LoVo (cell line): ENCODE measurements at regions not wholly inside any gene's neighbourhood (a gene's known extent, or its start where the extent isn't known, plus 50 kb on each side); places are given as distances from the start of the nearest gene placed in this dataset.
"Not testable (repeated sequence)": the region's sequence is repeated elsewhere in the genome, so short reads cannot be mapped to it uniquely, and the experiment has no call there.

Source experiments
- DNase-seq: peaks from one replicate; pipeline ENCODE4 v3.0.0-alpha.2; 2016; ENCODE audit warnings: low spot score

DNA sequence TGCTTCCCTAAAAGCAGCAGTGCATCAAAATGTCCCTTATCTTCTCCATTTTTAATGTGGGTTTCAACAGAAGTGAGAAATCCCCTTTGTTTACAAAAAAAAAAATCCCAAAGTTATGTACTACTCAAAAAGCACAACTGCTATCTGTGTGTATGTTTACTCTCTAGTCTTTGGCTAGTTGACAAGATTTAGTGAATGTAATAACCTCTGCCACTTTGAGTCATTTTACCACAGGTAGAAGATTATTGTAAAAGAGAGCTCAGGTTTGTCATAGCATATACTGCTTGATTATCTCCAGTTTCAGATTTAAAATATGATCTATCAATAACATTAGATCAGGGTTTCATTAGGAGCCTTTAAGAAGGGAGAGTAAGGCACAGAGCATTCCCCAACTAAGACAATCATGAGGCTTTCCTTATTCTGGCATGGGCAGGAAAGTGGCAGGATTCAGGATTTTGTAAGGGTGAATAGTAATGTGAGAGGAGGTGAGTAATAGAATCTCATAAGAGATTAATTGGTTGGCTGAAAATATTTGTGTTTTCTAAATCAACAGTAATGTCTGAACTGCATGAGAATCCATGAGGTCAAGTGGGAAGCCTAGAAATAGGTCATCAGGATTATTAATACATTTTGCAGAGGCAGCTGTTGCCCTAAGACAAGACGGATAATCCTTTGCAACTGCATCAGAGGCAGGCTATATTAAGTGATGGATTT, 1780.3 kb upstream of the LRRTM1 start:
- no peak for DNase-seq

DNA sequence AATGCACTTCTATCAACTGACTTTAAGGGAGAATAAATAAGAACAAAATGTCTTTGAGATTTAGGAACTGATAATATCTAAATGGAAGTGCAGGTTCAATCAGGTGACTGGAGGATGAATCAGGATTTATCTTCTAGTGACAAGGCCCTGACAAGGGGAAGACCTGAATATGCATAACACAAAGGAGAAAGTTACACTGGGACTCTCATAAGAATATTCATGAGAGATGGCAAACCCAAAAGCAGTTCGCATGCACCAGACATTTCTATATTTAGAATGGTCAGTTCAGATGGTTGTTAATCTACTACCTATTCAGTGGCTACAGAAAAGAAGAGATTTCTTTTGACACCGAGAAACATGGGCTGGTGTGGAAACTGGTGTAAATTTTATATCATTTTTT, 1771.3 kb upstream of the LRRTM1 start:
- DNase-seq: no peak

DNA sequence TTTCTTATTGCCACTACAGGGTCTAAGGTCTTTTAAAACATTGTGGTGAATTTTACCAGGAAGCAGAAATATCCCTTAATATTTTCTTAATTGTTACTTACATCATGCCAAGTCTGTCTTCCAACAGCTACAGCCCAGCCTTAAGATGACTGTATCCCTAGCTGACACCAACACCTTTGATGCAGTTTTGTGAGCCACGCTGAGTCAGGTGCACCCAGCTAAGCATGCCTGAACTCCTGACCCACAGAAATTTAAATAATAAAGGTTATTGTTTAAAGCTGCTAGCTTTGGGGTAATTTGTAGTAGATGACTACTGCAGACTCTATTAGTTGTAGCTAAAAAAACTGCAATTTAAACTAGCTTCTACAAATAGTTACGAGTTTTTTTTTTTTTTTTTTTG, 1757.9 kb upstream of the LRRTM1 start:
- no peak for DNase-seq

DNA sequence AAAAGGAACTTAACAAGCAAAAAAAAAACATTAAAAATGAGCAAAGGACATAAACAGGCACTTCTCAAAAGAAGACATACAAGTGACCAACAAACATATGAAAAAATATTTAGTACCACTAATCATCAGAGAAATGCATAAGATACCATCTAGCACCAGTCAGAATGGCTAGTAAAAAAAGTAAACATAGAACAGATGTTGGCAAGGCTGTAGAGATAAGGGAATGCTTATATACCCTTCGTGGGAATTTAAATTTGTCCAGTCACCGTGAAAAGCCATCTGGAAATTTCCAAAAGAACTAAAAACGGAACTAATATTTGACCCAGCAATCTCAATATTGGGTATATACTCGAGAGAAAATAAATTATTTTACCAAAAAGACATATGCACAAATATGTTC, 1751.3 kb upstream of the LRRTM1 start:
- no peak for DNase-seq

DNA sequence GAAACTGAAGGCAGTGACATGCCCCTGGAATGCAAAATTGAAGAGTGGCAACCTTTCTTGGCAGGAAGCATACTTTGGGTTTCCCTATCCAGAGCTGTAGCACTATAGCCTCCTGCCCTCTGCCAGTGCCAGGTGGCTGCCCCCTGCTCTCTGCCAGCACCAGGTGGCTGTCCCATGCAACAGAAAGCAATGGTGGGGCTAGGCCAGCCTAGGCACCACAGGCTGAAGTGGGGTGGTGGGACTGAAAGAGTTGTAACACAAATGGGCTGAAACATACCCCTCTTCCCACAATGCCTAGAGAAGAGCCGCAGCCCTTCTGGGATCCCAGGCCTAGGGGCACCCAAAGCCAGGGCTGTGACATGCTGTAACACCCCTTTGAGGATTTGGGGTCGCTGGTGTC, 1739.3 kb upstream of the LRRTM1 start:
- DNase-seq: no peak

DNA sequence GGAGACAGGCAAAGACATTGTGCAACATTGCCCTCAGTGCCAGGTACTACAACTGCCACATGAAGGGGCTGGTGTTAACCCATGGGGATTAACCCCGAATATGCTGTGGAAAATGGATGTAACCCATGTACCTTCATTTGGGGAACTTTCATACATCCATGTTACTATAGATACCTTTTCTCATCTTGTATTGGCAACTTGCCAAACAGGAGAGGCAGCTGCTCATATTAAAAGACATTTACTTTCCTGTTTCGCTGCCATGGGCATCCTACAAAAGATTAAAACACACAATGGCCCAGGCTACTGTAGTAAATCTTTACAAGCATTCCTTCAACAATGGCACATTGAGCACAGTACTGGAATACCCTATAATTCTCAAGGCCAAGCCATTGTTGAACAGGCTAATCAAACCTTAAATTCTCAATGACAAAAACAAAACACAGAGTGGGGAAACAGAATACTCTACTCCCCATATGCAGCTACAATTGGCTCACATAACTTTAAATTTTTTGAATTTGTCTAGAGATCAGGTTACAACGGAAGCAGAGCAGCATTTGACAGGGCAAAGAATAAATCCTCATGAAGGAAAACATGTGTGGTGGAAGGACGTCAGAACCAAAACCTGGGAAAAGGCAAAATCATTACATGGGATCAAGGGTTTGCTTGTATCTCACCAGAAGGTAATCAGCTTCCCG, 1723.5 kb upstream of the LRRTM1 start:
- no peak for DNase-seq

DNA sequence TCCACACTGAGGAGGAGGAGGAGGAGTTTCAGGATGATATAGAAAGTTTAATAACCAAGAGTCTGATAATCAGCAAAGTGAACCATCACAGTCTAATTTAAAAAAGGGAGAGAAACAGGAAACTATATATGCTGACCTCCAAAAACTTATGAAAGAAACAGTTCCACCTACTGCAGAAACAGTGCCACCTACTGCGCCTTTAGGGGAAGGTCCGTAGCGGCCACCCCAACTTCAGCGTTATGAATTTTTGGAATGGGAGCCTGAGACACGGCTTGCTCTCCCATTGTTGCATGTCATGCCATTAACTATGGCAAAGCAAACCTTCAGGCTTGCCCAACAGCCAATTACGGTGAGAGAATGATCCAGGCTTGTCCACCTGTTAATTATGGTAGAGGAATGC, 1719.2 kb upstream of the LRRTM1 start:
- DNase-seq: no peak

DNA sequence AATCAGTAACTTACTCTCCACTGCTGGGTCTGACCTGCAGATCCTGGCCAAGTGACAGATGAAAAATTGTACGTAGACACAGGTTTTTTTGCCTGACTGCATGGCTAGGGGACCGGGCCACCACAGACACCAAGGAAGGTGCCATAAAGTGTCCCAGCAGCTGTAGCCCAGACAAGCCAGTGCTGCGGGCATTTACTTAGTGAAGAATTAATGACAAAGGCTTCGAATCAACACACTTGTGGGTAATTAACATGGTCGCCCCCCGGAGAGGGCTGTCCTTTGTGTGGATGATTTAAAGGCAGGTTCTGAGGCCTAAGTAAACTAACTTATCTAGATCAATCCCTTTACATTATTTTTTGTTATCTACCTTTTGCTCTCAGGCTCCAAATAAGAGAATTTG, 1709.1 kb upstream of the LRRTM1 start:
- DNase-seq: no peak

DNA sequence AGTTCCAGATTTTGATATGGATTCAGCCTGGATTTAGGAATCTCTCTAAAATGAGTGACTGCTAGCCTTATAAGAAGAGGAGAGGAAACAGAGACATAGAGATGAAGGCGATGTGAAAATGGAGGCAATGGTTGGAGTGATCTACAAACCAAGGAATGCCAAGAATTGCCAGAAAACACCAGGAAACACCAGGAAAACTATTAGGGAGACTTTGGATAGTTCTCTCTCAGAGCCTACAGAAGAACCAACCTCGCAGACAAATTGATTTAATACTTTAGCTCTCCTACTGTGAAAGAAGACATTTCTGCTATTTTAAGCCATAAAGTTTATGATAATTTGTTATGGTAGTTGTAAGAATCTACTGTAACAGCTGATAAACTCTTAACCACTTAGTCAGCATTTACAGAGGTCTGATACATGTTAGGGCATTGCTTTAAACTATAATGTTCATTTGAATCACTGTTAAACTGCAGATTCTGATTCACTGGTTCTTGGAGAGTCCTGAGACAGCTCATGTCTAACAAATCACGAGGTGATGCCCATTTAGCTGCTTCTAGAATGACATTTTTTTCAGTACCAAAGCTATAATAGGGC, 1702.6 kb upstream of the LRRTM1 start:
- DNase-seq: no peak

DNA sequence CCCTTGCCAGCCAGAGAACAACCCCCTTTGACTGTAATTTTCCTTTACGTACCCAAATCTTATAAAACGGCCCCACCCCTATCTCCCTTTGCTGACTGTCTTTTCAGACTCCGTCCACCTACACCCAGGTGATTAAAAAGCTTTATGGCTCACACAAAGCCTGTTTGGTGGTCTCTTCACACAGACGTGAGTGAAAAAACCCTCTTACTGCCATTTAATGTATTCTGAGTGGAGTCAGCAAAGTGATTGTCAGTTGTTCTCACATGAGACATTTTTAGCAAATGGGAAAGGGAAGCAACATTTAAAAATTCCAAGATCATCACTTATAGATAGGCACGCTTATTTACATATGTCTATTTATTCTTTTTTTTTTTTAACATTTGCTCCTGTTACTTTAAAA, 1701.3 kb upstream of the LRRTM1 start:
- not testable (repeated sequence) for DNase-seq

DNA sequence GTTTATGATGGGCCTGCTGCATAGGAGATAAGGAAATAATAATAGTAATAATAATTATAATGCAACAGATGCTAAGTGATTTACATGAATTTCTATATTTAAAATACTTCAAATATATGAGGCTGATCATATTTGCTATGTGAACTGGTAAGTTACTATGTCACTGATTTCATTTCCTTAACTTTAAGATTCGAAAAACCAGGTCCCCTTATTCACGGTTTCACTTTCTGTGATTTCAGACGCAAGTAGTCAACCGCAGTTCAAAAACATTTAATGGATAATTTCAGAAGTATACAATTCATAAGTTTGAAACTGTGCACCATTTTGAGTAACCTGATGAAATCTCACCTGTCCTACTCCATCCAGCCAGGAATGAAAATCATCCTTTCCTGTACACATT, 1697.1 kb upstream of the LRRTM1 start:
- DNase-seq: no peak

DNA sequence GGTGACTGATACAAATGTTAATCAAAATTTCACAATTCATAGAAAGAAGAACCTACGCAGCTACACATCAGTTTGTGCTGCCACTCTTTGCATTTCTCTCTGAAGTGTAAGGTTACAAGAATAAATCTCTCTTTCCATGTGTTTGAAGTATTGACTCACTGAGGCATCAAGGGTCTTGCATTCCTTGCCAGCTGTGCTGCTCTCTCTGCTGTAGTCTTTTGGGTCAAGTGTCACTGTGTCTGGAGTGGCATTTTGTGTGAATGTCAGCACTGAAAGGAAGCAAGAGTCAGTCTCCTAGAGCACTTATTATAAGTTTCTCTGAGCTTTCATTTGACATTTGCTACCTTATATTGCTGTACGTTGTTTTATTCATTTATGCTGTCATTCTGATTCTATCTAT, 1696.1 kb upstream of the LRRTM1 start:
- no peak for DNase-seq

DNA sequence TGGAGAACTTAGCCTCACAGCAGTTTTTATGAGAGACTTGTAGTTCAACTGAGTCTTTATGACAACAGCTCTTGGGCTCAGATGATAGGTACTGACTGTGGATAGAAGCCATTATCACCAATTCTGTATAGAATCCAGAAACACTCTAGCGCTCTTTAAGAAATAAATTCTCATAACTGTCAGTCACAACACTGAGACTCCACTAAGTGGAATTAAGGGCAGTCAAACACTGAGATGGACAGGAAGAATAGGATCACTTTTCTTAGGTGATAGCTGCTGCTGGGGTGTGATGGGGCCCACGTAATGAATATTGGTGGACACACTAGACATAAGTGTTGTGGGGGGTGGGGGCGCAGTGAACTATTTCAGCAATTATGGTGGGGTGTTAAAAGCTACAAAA, 1691.8 kb upstream of the LRRTM1 start:
- no peak for DNase-seq

DNA sequence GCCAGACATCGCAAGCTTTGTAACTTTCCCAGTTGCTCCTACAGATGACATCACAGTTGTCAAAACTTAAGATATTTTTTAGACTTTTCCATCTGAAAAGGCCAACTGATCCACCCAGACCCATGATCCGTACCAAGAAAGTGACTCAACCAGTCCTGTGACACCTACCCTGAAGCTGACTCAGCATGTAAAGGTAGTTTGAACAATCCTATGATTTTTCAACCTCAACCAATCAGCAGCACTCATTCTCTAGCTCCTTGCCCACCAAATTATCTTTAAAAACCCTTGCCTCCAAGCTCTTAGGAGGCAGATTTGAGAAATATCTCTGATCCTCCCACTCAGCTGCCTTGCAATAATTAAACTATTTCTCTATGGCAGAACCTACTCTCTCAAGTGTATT, 1686.7 kb upstream of the LRRTM1 start:
- no peak for DNase-seq

DNA sequence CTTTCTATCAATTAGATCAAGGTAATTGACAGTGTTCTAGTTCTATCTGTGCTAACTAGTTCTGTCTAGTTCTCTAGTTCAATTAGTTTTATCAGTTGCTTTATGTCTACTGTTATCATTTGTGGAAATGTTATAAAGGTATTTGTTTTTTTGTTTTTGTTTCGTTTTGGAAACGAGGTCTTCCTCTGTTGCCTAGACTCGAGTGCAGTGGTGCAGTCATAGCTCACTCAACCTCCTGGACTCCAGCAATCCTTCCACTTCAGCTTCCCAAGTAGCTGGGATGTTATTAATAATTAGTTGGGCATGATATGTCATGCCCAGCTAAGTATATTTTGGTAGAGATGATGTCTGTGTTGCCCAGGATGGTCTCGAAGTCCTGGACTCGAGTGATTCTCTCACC, 1682.8 kb upstream of the LRRTM1 start:
- no peak for DNase-seq

DNA sequence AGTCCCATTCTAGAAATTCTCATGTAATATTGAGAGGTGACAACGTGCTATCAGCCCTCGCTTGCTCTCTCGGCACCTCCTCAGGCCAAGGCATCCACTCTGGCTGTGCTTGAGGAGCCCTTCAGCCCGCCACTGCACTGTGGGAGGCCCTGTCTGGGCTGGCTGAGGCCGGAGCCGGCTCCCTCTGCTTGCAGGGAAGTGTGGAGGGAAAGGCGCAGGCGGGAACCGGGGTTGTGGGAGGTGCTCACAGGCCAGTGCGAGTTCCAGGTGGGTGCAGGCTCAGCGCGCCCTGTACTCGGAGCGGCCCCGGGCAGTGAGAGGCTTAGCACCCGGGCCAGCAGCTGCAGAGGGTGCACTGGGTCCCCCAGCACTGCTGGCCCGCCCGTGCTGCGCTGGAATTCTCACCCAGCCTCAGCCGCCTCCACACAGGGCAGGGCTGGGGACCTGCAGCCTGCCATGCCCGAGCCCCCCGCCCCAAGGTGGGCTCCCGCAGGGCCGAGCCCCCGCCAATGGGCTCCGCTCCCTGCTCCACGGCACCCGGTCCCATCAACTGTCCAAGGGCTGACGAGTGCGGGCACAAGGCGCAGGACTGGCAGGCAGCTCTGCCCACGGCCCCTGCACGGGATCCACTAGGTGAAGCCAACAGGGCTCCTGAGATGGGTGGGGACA, 1680.6 kb upstream of the LRRTM1 start:
- no peak for DNase-seq

DNA sequence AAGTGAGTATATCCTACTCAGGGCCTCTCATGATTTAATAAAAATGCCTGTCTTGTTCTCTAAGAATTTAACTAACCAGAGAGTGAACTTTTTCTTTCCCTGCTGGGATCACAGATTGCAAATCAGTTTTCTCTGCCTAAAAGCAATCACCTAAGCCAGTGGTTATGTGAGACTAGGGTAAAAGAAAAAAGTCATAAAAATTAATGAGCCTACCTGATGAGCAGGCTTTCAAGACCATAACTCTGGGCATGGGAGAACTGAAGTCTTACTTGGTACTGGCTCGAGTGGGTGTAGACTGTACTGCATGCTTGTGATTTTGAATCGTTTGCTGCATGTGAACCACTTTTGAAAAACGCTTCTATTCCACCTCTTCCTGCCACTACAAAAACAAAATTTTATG, 1677.0 kb upstream of the LRRTM1 start:
- DNase-seq: no peak

DNA sequence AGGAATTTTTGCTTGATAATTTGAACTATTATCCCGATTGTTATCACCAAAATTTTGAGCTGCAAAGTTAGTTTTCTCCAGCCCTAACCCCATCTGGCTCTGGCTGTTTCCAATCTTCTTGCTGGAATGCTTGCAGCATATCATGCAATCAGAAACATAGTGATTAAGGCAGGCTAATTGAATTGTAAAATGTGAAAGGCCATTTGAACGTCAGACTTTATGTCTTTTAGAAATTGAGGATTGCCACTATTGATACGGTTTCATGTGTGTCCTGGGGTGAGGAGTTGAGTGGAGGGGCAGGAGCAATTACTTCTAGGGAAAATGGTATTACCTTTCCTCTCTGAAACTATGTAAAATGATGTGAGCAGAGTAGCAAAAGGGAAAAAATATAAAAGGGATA, 1674.5 kb upstream of the LRRTM1 start:
- DNase-seq: no peak

DNA sequence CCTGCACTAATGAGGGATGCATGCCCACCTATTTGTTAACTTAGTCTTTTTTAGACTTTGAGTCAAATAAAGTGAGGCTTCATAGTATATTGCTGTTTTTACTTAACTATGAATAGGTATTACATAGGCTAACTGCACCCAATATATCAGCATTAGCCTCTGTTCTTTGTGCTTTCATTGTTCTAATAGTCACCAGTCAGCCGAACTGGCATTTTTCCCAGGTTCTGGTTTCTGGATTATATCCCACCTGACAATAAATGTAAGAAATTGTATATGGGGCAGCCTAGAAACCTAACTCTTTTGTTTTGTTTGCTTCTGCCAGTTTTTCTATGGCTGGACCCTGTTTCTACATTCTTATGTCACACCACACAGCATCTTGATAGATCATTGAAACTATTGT, 1672.4 kb upstream of the LRRTM1 start:
- no peak for DNase-seq

DNA sequence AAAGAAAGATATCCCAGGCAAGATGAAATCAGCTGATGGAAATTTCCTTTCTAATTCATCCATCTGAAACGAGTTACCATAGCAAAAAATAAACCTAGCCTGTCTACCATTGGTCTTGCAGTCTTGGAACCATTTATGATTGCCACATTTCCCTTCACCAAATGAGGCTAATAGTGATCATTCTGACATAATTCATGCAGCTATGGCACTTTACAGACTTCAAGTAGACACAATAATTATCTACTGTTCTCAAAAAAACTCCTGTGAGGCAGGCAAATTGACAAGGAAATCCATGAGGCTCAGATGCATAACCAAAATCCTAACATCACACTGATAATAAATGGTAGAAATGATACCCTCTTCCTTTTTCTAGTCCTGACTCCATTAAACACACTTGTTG, 1669.7 kb upstream of the LRRTM1 start:
- no peak for DNase-seq

DNA sequence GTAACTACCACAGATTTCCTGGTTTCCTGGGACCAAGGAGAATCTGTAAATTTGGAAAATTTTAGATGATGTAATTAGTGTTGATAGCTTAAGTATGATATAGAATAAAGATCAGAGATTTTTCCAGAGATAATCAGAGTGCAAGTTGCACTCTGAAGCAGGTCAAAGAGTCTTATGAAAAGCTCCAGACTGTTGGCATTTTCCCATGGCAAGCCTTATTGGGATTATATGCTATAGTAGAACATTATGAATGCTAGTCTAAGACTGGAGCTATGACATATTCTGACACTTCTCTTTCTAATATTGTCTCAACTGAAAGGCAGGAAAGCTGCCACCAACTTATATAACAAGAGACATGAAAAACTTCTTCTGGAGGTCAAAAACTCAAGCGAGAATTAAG, 1638.3 kb upstream of the LRRTM1 start:
- DNase-seq: no peak

DNA sequence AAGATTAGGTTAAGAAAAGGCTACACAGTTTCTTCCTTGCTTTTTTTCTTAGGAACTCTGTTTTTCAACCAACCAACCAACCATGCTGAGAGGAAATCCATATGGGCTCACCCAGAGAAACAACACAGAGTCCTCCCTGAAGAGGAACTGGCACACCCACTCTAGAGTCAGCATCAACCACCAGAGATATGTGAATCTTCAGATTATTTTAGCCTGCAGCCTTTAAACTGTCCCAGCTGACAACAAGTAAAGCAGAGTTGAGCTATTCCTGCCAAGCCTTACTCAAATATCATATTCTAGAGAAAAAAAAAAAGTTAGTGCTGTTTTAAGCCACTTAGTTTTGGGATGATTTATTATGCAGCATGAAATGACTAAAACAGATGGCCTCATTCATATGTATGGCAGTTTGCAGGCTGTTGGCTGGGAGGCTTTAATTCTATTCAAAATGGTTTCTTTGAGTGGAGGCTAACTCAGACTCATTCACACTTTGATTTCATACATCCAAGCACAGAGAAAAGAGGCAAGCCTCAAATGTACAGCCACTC, 1637.7 kb upstream of the LRRTM1 start:
- no peak for DNase-seq
